ENCODE measurements at regions not wholly inside any gene's neighbourhood (a gene's known extent, or its start where the extent isn't known, plus 50 kb on each side); places are given as distances from the start of the nearest gene placed in this dataset.

DNA sequence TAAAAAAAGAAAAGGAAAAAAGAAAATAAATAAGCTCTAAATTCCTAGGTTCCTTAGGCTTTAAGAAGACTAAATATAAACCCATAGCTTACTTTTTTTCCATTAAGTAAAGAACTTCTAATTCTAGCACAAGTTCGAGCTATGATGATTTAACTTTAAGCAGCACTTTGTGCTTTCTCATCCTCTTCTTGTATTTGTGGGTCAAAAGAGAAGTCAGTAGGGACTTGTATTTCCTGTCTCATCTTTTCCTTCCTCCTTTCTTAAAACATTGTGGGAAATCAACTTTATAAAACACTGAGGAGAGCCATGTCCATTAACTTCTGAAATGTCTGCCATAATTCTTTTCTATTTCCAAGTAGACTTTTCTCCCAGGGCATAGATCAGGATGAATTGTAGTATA, 637.7 kb upstream of the CITED2 start:
- H3K27me3 ChIP-seq (ENCODE audit: control insufficient read depth in 2 of 2, insufficient read depth in 2 of 2, low read length in 2 of 2): no peaks in the 10 kb centered on the region
- no peaks in the 10 kb centered on the region for H4K20me1 ChIP-seq (replicated peaks; ENCODE audit: control insufficient read depth, insufficient read depth, low read length)
- no peaks in the 10 kb centered on the region for H3K4me1 ChIP-seq (replicated peaks in 1 of 2; ENCODE audit: control insufficient read depth in 2 of 2, insufficient read depth in 2 of 2, low read length in 2 of 2)
- H3K36me3 ChIP-seq (ENCODE audit: control insufficient read depth, insufficient read depth, low read length): no peaks in the 10 kb centered on the region
- no peaks in the 10 kb centered on the region for H3K9me1 ChIP-seq (ENCODE audit: control insufficient read depth, insufficient read depth, low read length)
- CTCF ChIA-PET (ENCODE audit: low intra/inter-chr PET ratio): no interaction called here
- intact Hi-C loops (cut with micrococcal nuclease) (no loop called here), in situ Hi-C loops (cut with MboI) (no loop called here)
- no peak overlapping the region for H3K27ac ChIP-seq (ENCODE audit: extremely low read depth, low read depth, low read length)
- H3K9me3 ChIP-seq (replicated peaks; ENCODE audit: control insufficient read depth, insufficient read depth, low read depth, low read length): peaks cover 4% of the 10 kb centered on the region; the same call in 1 of the 2 replicates
- no TSS peak for BruUV-seq (replicated peaks)
- H3K79me2 ChIP-seq (ENCODE audit: control insufficient read depth, insufficient read depth, low read length): no peaks in the 10 kb centered on the region
- H3K4me2 ChIP-seq (ENCODE audit: insufficient read depth, low read length): no peak overlapping the region
- 4% methylated on average over 1 of the region's 1 CpG for WGBS (ENCODE audit: insufficient coverage, low coverage, missing lambda C conversion rate)
- no peak overlapping the region for H2AFZ ChIP-seq (ENCODE audit: low read depth, low read length)
- DNase-seq (ENCODE audit: extremely low read depth in 1 of 4, low spot score in 3 of 4) (no peak), FAIRE-seq (no peak), ATAC-seq (no peak)
- no peak overlapping the region for H3K4me3 ChIP-seq
- POLR2A ChIA-PET: interaction anchor here (0.9 kb wide), 1 partner anchor 17 kb away, joined by 3 read pairs; no protein-coding TSS in a partner anchor
- TF ChIP-seq ARID1B (IDR thresholded peaks at IDR 0.05) (no peak), MEIS2 (IDR thresholded peaks at IDR 0.05; ENCODE audit: partially characterized antibody) (no peak), CBX2 (IDR thresholded peaks at IDR 0.05; ENCODE audit: insufficient read depth, low read length, poor library complexity, severe bottlenecking) (no peak), DACH1 (IDR thresholded peaks at IDR 0.05; ENCODE audit: partially characterized antibody) (no peak), HCFC1 (IDR thresholded peaks at IDR 0.05; ENCODE audit: low read depth, low read length) (no peak), HDAC8 (tag; IDR thresholded peaks at IDR 0.05) (no peak), ZC3H4 (CRISPR knock-in tag; IDR thresholded peaks at IDR 0.05; ENCODE audit: borderline replicate concordance) (no peak), HDAC1 (IDR thresholded peaks at IDR 0.05) (no peak), SRSF9 (IDR thresholded peaks at IDR 0.05; ENCODE audit: borderline replicate concordance, low read depth, low read length) (no peak), TBL1XR1 (IDR thresholded peaks at IDR 0.05; ENCODE audit: low read length in 2 of 2) (no peak), ATF1 (CRISPR knock-in tag; IDR thresholded peaks at IDR 0.05) (no peak), ATF1 (tag; IDR thresholded peaks at IDR 0.05) (no peak), NCOA4 (IDR thresholded peaks at IDR 0.05; ENCODE audit: partially characterized antibody) (no peak), TAF7 (tag; IDR thresholded peaks at IDR 0.05) (no peak), SAFB2 (IDR thresholded peaks at IDR 0.05; ENCODE audit: borderline replicate concordance, low read depth, low read length, severe bottlenecking) (no peak)
- TF ChIP-seq, protein P1, sequence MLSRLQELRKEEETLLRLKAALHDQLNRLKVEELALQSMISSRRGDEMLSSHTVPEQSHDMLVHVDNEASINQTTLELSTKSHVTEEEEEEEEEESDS (CRISPR knock-in tag; IDR thresholded peaks at IDR 0.05): no peak
- TF ChIP-seq, protein P2, sequence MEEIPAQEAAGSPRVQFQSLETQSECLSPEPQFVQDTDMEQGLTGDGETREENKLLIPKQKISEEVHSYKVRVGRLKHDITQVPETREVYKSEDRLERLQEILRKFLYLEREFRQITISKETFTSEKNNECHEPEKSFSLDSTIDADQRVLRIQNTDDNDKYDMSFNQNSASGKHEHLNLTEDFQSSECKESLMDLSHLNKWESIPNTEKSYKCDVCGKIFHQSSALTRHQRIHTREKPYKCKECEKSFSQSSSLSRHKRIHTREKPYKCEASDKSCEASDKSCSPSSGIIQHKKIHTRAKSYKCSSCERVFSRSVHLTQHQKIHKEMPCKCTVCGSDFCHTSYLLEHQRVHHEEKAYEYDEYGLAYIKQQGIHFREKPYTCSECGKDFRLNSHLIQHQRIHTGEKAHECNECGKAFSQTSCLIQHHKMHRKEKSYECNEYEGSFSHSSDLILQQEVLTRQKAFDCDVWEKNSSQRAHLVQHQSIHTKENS (CRISPR knock-in tag; IDR thresholded peaks at IDR 0.05): no peak
- no peak overlapping the region for H3K9ac ChIP-seq (ENCODE audit: insufficient read depth in 1 of 2, low read depth in 2 of 2, low read length in 2 of 2)

Data from K562 (cell line).